ENCODE measurements at regions not wholly inside any gene's neighbourhood (a gene's known extent, or its start where the extent isn't known, plus 50 kb on each side); places are given as distances from the start of the nearest gene placed in this dataset.

DNA sequence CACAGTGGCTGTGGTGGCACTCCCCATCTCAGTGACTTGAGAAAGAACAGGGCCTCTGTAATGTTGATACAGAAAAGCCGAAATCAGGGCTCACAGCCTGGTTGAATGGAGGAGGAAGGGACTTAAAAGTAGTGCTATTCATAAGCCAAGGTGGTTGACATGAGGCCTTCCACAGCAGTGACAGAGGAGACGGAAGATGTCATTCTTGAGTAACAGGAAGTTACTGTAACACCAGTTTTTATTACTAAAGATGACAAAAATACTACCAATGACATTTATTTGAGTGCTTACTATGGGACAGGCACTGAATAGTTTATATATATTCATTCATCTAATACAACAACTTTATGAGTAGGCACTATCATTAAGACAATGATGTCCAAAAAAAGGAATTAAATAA is 52.8 kb upstream of the GNG12 start:
- in situ Hi-C loops (cut with MboI; ENCODE audit: low pct_unique_long_range_greater_than_20kb, low sequenced_read_pairs) = no loop called here
- DNase-seq = no peak

GRCh38 chr1:67883069-67883468 is 49.8 kb upstream of the GNG12 start:
- no peak for DNase-seq
- in situ Hi-C loops (cut with MboI; ENCODE audit: low pct_unique_long_range_greater_than_20kb, low sequenced_read_pairs) = no loop called here
